IMR-90 (cell line): ENCODE measurements at regions not wholly inside any gene's neighbourhood (a gene's known extent, or its start where the extent isn't known, plus 50 kb on each side); places are given as distances from the start of the nearest gene placed in this dataset.

Source experiments
- ATAC-seq: fragments of 200-7000 bp; cut with Tn5 transposase; 2 replicates; pipeline ENCODE4 v1.9.1; 2020; ENCODE audit warnings: low read depth, mild to moderate bottlenecking, moderate library complexity
- BruUV-seq: library from RNA; stranded (reverse); fragments of 400-500 nt; replicated peaks from 2 replicates; lab custom pipeline; 2021; lab: Mats Ljungman, UMichigan
- CTCF ChIA-PET: fragments of 300-600 bp; formaldehyde crosslinking; extraction: SDS; loops from one replicate; lab custom pipeline; 2021; ENCODE audit warnings: antibody characterized with exemption; lab: Yijun Ruan, JAX
- POLR2A ChIA-PET: fragments of 300-600 bp; sonication (Branson Sonifier 250); formaldehyde crosslinking; loops from one replicate; lab custom pipeline; 2022; ENCODE audit warnings: antibody characterized with exemption; ENCODE audit not compliant: unreplicated experiment; lab: Charles Lee
- DNase-seq: peaks from one replicate; pipeline ENCODE4 v3.0.0; 2013
- H2AFZ ChIP-seq: replicated peaks from 2 replicates; pipeline ENCODE3; 2013; ENCODE audit warnings: low read length, mild to moderate bottlenecking; ENCODE audit not compliant: poor library complexity
- H2AK5ac ChIP-seq: 2 replicates; pipeline ENCODE4 v1.6.1; 2013; ENCODE audit warnings: low read depth, low read length, inconsistent platforms
- H2AK9ac ChIP-seq: replicated peaks from 2 replicates; pipeline ENCODE3; 2013; ENCODE audit warnings: mild to moderate bottlenecking, low read depth, low read length, moderate library complexity; ENCODE audit not compliant: poor library complexity
- H2BK120ac ChIP-seq: 2 replicates; pipeline ENCODE4 v1.6.1; 2013; ENCODE audit warnings: low read depth, low read length, inconsistent platforms
- H2BK15ac ChIP-seq: 3 replicates; pipeline ENCODE4 v1.6.1; 2013; ENCODE audit warnings: low read depth, low read length, inconsistent platforms
- H2BK20ac ChIP-seq: 2 replicates; pipeline ENCODE4 v1.6.1; 2013; ENCODE audit warnings: low read depth, mild to moderate bottlenecking, inconsistent platforms, low read length, moderate library complexity
- H2BK5ac ChIP-seq: 2 replicates; pipeline ENCODE4 v1.6.1; 2013; ENCODE audit warnings: mild to moderate bottlenecking, low read depth, low read length, inconsistent platforms; ENCODE audit not compliant: poor library complexity, severe bottlenecking
- H3K14ac ChIP-seq: replicated peaks from 2 replicates; pipeline ENCODE4 v1.6.1; 2013; ENCODE audit warnings: low read depth, low read length, inconsistent platforms
- H3K18ac ChIP-seq: 2 replicates; pipeline ENCODE4 v1.6.1; 2013; ENCODE audit warnings: low read depth, low read length, control low read depth
- H3K23ac ChIP-seq: 2 replicates; pipeline ENCODE4 v1.6.1; 2013; ENCODE audit warnings: low read depth, low read length, inconsistent platforms
- H3K27ac ChIP-seq: 2 replicates; pipeline ENCODE4 v1.5.1; 2013; ENCODE audit warnings: mild to moderate bottlenecking, control low read depth, low read length; ENCODE audit not compliant: insufficient read depth
- H3K27me3 ChIP-seq: 2 replicates; pipeline ENCODE4 v1.6.1; 2013; ENCODE audit warnings: low read length; ENCODE audit not compliant: control insufficient read depth, insufficient read depth
- H3K36me3 ChIP-seq: 2 replicates; pipeline ENCODE4 v1.6.1; 2013; ENCODE audit warnings: low read length, mixed read lengths; ENCODE audit not compliant: control insufficient read depth, insufficient read depth
- H3K4ac ChIP-seq: 2 replicates; pipeline ENCODE4 v1.6.1; 2013; ENCODE audit warnings: low read depth, low read length, inconsistent platforms
- H3K4me1 ChIP-seq: 2 replicates; pipeline ENCODE4 v1.6.1; 2013; ENCODE audit warnings: low read length, mixed read lengths; ENCODE audit not compliant: control insufficient read depth, insufficient read depth
- H3K4me2 ChIP-seq: 2 replicates; pipeline ENCODE4 v1.6.1; 2013; ENCODE audit warnings: low read depth, mild to moderate bottlenecking, control low read depth, low read length, moderate library complexity
- H3K4me3 ChIP-seq: 2 replicates; pipeline ENCODE4 v1.5.1; 2013; ENCODE audit warnings: low read depth, mild to moderate bottlenecking, control low read depth, low read length, moderate library complexity; ENCODE audit not compliant: insufficient read depth
- H3K56ac ChIP-seq: 2 replicates; pipeline ENCODE4 v1.6.1; 2013; ENCODE audit warnings: low read length, inconsistent platforms; ENCODE audit not compliant: insufficient read depth; ENCODE audit errors: extremely low read depth
- H3K79me1 ChIP-seq, 2 experiments: 2 replicates each; pipeline ENCODE4 v1.6.1; 2013; ENCODE audit warnings: low read length in 2 of 2, inconsistent platforms in 1 of 2, low read depth in 1 of 2
- H3K9ac ChIP-seq: 2 replicates; pipeline ENCODE4 v1.6.1; 2013; ENCODE audit warnings: low read depth, low read length, control low read depth
- H3K9me1 ChIP-seq: 2 replicates; pipeline ENCODE4 v1.6.1; 2013; ENCODE audit warnings: low read length, inconsistent platforms; ENCODE audit not compliant: insufficient read depth
- H3K9me3 ChIP-seq: 2 replicates; pipeline ENCODE4 v1.6.1; 2013; ENCODE audit warnings: low read length; ENCODE audit not compliant: control insufficient read depth, insufficient read depth
- H4K20me1 ChIP-seq: 2 replicates; pipeline ENCODE4 v1.6.1; 2013; ENCODE audit warnings: low read length, inconsistent platforms; ENCODE audit not compliant: insufficient read depth
- H4K5ac ChIP-seq: 2 replicates; pipeline ENCODE4 v1.6.1; 2013; ENCODE audit warnings: mild to moderate bottlenecking, low read depth, low read length, control low read depth
- H4K8ac ChIP-seq, 2 experiments: 2 replicates each; pipeline ENCODE4 v1.6.1; 2013; ENCODE audit warnings: low read depth in 2 of 2, low read length in 2 of 2, control low read depth in 1 of 2, inconsistent platforms in 1 of 2
- H4K91ac ChIP-seq: 2 replicates; pipeline ENCODE4 v1.6.1; 2013; ENCODE audit warnings: low read depth, low read length, inconsistent platforms; ENCODE audit not compliant: insufficient read depth
- FOS ChIP-seq: fragments of 150-350 bp; IDR thresholded peaks from 2 replicates; pipeline ENCODE4 v1.6.1; 2016; ENCODE audit warnings: low read depth, low read length
- MAFK ChIP-seq: IDR thresholded peaks from 2 replicates; pipeline ENCODE4 v1.6.1; 2012; ENCODE audit warnings: low read depth, low read length, improper control_type of control experiment
- MXI1 ChIP-seq: IDR thresholded peaks from 2 replicates; pipeline ENCODE4 v1.6.1; 2012; ENCODE audit warnings: low read depth, mild to moderate bottlenecking, low read length, moderate library complexity, borderline replicate concordance
- RFX5 ChIP-seq: IDR thresholded peaks from 2 replicates; pipeline ENCODE4 v1.8.0; 2012; ENCODE audit warnings: low read depth, mild to moderate bottlenecking, low read length, moderate library complexity
- WGBS, 2 experiments: methylation state at CpG; one replicate each; pipeline versions ENCODE4 v1.1.5 to v1.1.7; 2013; ENCODE audit warnings: missing lambda C conversion rate in 2 of 2; ENCODE audit not compliant: insufficient read length in 1 of 2; ENCODE audit errors: extremely low coverage in 2 of 2; 5-methylcytosine and 5-hydroxymethylcytosine counted together
- dilution Hi-C: fragments of 300-500 bp; cut with HindIII; formaldehyde crosslinking; loops from one replicate; pipeline ENCODE4 v1.14.3; 2018; ENCODE audit warnings: low sequenced_read_pairs; ENCODE audit not compliant: unreplicated experiment
- in situ Hi-C: fragments of 300-500 bp; cut with MboI; formaldehyde crosslinking; loops from 3 replicates; pipeline ENCODE4 v1.14.3; 2019; ENCODE audit warnings: low sequenced_read_pairs, inconsistent platforms, mixed read lengths
- intact Hi-C: fragments of 100-400 bp; cut with micrococcal nuclease; formaldehyde crosslinking; loops from 2 replicates; pipeline ENCODE4 v1.10.0; 2022

- ATAC-seq (no peak), DNase-seq (no peak)
- dilution Hi-C loops, result no loop called here
- Histone ChIP-seq H4K5ac (peak overlapping the region; percentile 73), H2BK120ac (peak overlapping the region; percentile 92), H2AFZ (peak overlapping the region; percentile 37), H3K9me3 (no peaks in the 10 kb centered on the region), H2AK5ac (peak overlapping the region; percentile 81), H3K23ac (peak overlapping the region; percentile 60), H3K18ac (peak overlapping the region; percentile 78), H2AK9ac (no peak overlapping the region), H3K4me1 (peaks cover 11% of the 10 kb centered on the region), H2BK5ac (peak overlapping the region; percentile 81), H3K56ac (0 out of 2 replicates have a peak overlapping the region, but pooled peaks have one; percentile 16), H4K8ac (peak overlapping the region; percentile 75 to 80), H2BK15ac (peak overlapping the region; percentile 97), H3K14ac (peak overlapping the region; percentile 78), H2BK20ac (peak overlapping the region; percentile 95), H3K27me3 (no peaks in the 10 kb centered on the region), H3K4me3 (no peak overlapping the region), H3K4ac (peak overlapping the region; percentile 80), H3K79me1 (no peaks in the 10 kb centered on the region; a peak in 1 of 4 replicates), H4K91ac (peak overlapping the region; percentile 67), H3K9me1 (peaks cover 4% of the 10 kb centered on the region), H3K9ac (no peak overlapping the region; the same call in 1 of the 2 replicates), H3K4me2 (no peak overlapping the region), H3K27ac (0 out of 2 replicates have a peak overlapping the region, but pooled peaks have one; percentile 11), H4K20me1 (no peaks in the 10 kb centered on the region), H3K36me3 (no peaks in the 10 kb centered on the region)
- no peak for TF ChIP-seq MXI1
- TF ChIP-seq FOS, result no peak
- TF ChIP-seq MAFK, result no peak
- TF ChIP-seq RFX5, result no peak
- WGBS, 2 experiments, result no CpG with 5 or more reads among the region's 4 CpGs
- intact Hi-C loops, result loop anchor here (5.0 kb wide), 1 partner anchor 195 kb away; no protein-coding TSS in a partner anchor
- BruUV-seq, result no TSS peak
- ChIA-PET CTCF (no interaction called here), POLR2A (no interaction called here)
- in situ Hi-C loops, result no loop called here
These were observed 479.7 kb upstream of the MARCKS start for GRCh38 chr6:113377362-113377942.
